ENCODE measurements at regions not wholly inside any gene's neighbourhood (a gene's known extent, or its start where the extent isn't known, plus 50 kb on each side); places are given as distances from the start of the nearest gene placed in this dataset.

- CTCF ChIA-PET, result no interaction called here
- no peak overlapping the region for H3K4me3 Mint-ChIP-seq
- H3K36me3 Mint-ChIP-seq, result no peaks in the 10 kb centered on the region
- no peak overlapping the region for H3K27ac Mint-ChIP-seq
- no peak for DNase-seq
- H3K9me3 Mint-ChIP-seq, result peaks cover 37% of the 10 kb centered on the region
- H3K27me3 Mint-ChIP-seq, result no peaks in the 10 kb centered on the region
- no peaks in the 10 kb centered on the region for H3K4me1 Mint-ChIP-seq
Measured at GRCh38 chr2:51612387-51612786, 580.5 kb upstream of the NRXN1 start.

- Mint-ChIP-seq H3K9me3 (peaks cover 16% of the 10 kb centered on the region), H3K27me3 (no peaks in the 10 kb centered on the region), H3K27ac (no peak overlapping the region), H3K4me3 (no peak overlapping the region), H3K4me1 (no peaks in the 10 kb centered on the region), H3K36me3 (no peaks in the 10 kb centered on the region)
- DNase-seq, result no peak
- CTCF ChIA-PET, result no interaction called here
Measured at GRCh38 chr2:51601706-51602105, 569.8 kb upstream of the NRXN1 start.

- CTCF ChIA-PET, result no interaction called here
- DNase-seq, result no peak
- H3K4me1 Mint-ChIP-seq, result no peaks in the 10 kb centered on the region
- no peaks in the 10 kb centered on the region for H3K27me3 Mint-ChIP-seq
- peaks cover 6% of the 10 kb centered on the region for H3K9me3 Mint-ChIP-seq
- H3K36me3 Mint-ChIP-seq, result no peaks in the 10 kb centered on the region
- no peak overlapping the region for H3K27ac Mint-ChIP-seq
- H3K4me3 Mint-ChIP-seq, result no peak overlapping the region
Measured at GRCh38 chr2:51597086-51597485, 565.2 kb upstream of the NRXN1 start.

GRCh38 chr2:51595836-51596235 is 563.9 kb upstream of the NRXN1 start:
- CTCF ChIA-PET, result no interaction called here
- Mint-ChIP-seq H3K4me1 (no peaks in the 10 kb centered on the region), H3K27me3 (no peaks in the 10 kb centered on the region), H3K9me3 (peaks cover 6% of the 10 kb centered on the region), H3K4me3 (no peak overlapping the region), H3K36me3 (no peaks in the 10 kb centered on the region), H3K27ac (no peak overlapping the region)
- no peak for DNase-seq

- CTCF ChIA-PET, result no interaction called here
- Mint-ChIP-seq H3K36me3 (no peaks in the 10 kb centered on the region), H3K4me3 (no peak overlapping the region), H3K27me3 (no peaks in the 10 kb centered on the region), H3K27ac (no peak overlapping the region), H3K4me1 (no peaks in the 10 kb centered on the region), H3K9me3 (peaks cover 14% of the 10 kb centered on the region)
- no peak for DNase-seq
Measured at GRCh38 chr2:51581636-51582267, 549.8 kb upstream of the NRXN1 start.

GRCh38 chr2:51579412-51579811 is 547.5 kb upstream of the NRXN1 start:
- no peak for DNase-seq
- H3K27ac Mint-ChIP-seq, result no peak overlapping the region
- no peaks in the 10 kb centered on the region for H3K4me1 Mint-ChIP-seq
- CTCF ChIA-PET, result no interaction called here
- no peak overlapping the region for H3K4me3 Mint-ChIP-seq
- H3K9me3 Mint-ChIP-seq, result peaks cover 8% of the 10 kb centered on the region
- H3K36me3 Mint-ChIP-seq, result no peaks in the 10 kb centered on the region
- no peaks in the 10 kb centered on the region for H3K27me3 Mint-ChIP-seq

GRCh38 chr2:51575181-51575580 is 543.2 kb upstream of the NRXN1 start:
- H3K9me3 Mint-ChIP-seq, result peaks cover 7% of the 10 kb centered on the region
- CTCF ChIA-PET, result interaction anchor here (0.5 kb wide), 1 partner anchor 702 kb away, joined by 3 read pairs; no protein-coding TSS in a partner anchor

GRCh38 chr2:51559026-51559425 is 527.1 kb upstream of the NRXN1 start:
- Mint-ChIP-seq H3K9me3 (peaks cover 5% of the 10 kb centered on the region), H3K4me3 (no peak overlapping the region), H3K36me3 (no peaks in the 10 kb centered on the region), H3K27me3 (no peaks in the 10 kb centered on the region), H3K4me1 (no peaks in the 10 kb centered on the region), H3K27ac (no peak overlapping the region)
- no peak for DNase-seq
- CTCF ChIA-PET, result no interaction called here

More at GRCh38 chr2:51575181-51575580, 543.2 kb upstream of the NRXN1 start:
- Mint-ChIP-seq H3K27ac (no peak overlapping the region), H3K4me3 (no peak overlapping the region), H3K4me1 (no peaks in the 10 kb centered on the region), H3K36me3 (no peaks in the 10 kb centered on the region), H3K27me3 (no peaks in the 10 kb centered on the region)
- no peak for DNase-seq

GRCh38 chr2:51553476-51553875 is 521.5 kb upstream of the NRXN1 start:
- CTCF ChIA-PET, result no interaction called here
- H3K9me3 Mint-ChIP-seq, result peaks cover 3% of the 10 kb centered on the region

GRCh38 chr2:51535763-51536162 is 503.8 kb upstream of the NRXN1 start:
- no peaks in the 10 kb centered on the region for H3K27me3 Mint-ChIP-seq
- H3K4me1 Mint-ChIP-seq, result no peaks in the 10 kb centered on the region
- H3K27ac Mint-ChIP-seq, result no peak overlapping the region
- CTCF ChIA-PET, result no interaction called here
- H3K36me3 Mint-ChIP-seq, result no peaks in the 10 kb centered on the region
- H3K4me3 Mint-ChIP-seq, result no peak overlapping the region
- peaks cover 13% of the 10 kb centered on the region for H3K9me3 Mint-ChIP-seq
- DNase-seq, result no peak

More at GRCh38 chr2:51553476-51553875, 521.5 kb upstream of the NRXN1 start:
- Mint-ChIP-seq H3K36me3 (no peaks in the 10 kb centered on the region), H3K27me3 (no peaks in the 10 kb centered on the region), H3K4me1 (no peaks in the 10 kb centered on the region), H3K27ac (no peak overlapping the region), H3K4me3 (no peak overlapping the region)
- no peak for DNase-seq

GRCh38 chr2:51534166-51534565 is 502.2 kb upstream of the NRXN1 start:
- Mint-ChIP-seq H3K9me3 (peaks cover 5% of the 10 kb centered on the region), H3K27me3 (no peaks in the 10 kb centered on the region), H3K36me3 (no peaks in the 10 kb centered on the region), H3K4me1 (no peaks in the 10 kb centered on the region), H3K27ac (no peak overlapping the region), H3K4me3 (no peak overlapping the region)
- no peak for DNase-seq
- CTCF ChIA-PET, result no interaction called here

GRCh38 chr2:51528156-51528555 is 496.2 kb upstream of the NRXN1 start:
- CTCF ChIA-PET, result no interaction called here
- Mint-ChIP-seq H3K36me3 (no peaks in the 10 kb centered on the region), H3K9me3 (peaks cover 5% of the 10 kb centered on the region), H3K4me3 (no peak overlapping the region), H3K27ac (no peak overlapping the region), H3K27me3 (no peaks in the 10 kb centered on the region), H3K4me1 (no peaks in the 10 kb centered on the region)
- DNase-seq, result no peak

- DNase-seq, result no peak
- no peaks in the 10 kb centered on the region for H3K27me3 Mint-ChIP-seq
- no peaks in the 10 kb centered on the region for H3K4me1 Mint-ChIP-seq
- peaks cover 7% of the 10 kb centered on the region for H3K9me3 Mint-ChIP-seq
- CTCF ChIA-PET, result no interaction called here
- H3K4me3 Mint-ChIP-seq, result no peak overlapping the region
- H3K36me3 Mint-ChIP-seq, result no peaks in the 10 kb centered on the region
- no peak overlapping the region for H3K27ac Mint-ChIP-seq
Measured at GRCh38 chr2:51526766-51527165, 494.8 kb upstream of the NRXN1 start.

GRCh38 chr2:51516667-51517066 is 484.7 kb upstream of the NRXN1 start:
- no peak overlapping the region for H3K4me3 Mint-ChIP-seq
- CTCF ChIA-PET, result no interaction called here
- DNase-seq, result no peak
- no peaks in the 10 kb centered on the region for H3K4me1 Mint-ChIP-seq
- H3K27ac Mint-ChIP-seq, result no peak overlapping the region
- H3K9me3 Mint-ChIP-seq, result peaks cover 4% of the 10 kb centered on the region
- no peaks in the 10 kb centered on the region for H3K36me3 Mint-ChIP-seq
- H3K27me3 Mint-ChIP-seq, result no peaks in the 10 kb centered on the region

- Mint-ChIP-seq H3K36me3 (no peaks in the 10 kb centered on the region), H3K4me1 (no peaks in the 10 kb centered on the region), H3K27ac (peak overlapping the region; percentile 31), H3K4me3 (no peak overlapping the region), H3K9me3 (peaks cover 4% of the 10 kb centered on the region), H3K27me3 (no peaks in the 10 kb centered on the region)
- no peak for DNase-seq
- CTCF ChIA-PET, result no interaction called here
Measured at GRCh38 chr2:51511002-51511401, 479.1 kb upstream of the NRXN1 start.

- Mint-ChIP-seq H3K36me3 (no peaks in the 10 kb centered on the region), H3K9me3 (peaks cover 4% of the 10 kb centered on the region), H3K4me3 (no peak overlapping the region), H3K27ac (no peak overlapping the region), H3K4me1 (no peaks in the 10 kb centered on the region), H3K27me3 (no peaks in the 10 kb centered on the region)
- DNase-seq, result no peak
- CTCF ChIA-PET, result no interaction called here
Measured at GRCh38 chr2:51510303-51510702, 478.4 kb upstream of the NRXN1 start.
